GM20000 (cell line): ENCODE measurements at regions not wholly inside any gene's neighbourhood (a gene's known extent, or its start where the extent isn't known, plus 50 kb on each side); places are given as distances from the start of the nearest gene placed in this dataset.
"Not testable (repeated sequence)": the region's sequence is repeated elsewhere in the genome, so short reads cannot be mapped to it uniquely, and the experiment has no call there.

Source experiments
- DNase-seq: peaks from one replicate; pipeline ENCODE4 v3.0.0; 2012; ENCODE audit warnings: low spot score
- CTCF ChIP-seq: IDR thresholded peaks from 2 replicates; pipeline ENCODE4 v1.5.1; 2012; ENCODE audit warnings: mild to moderate bottlenecking, control low read depth; ENCODE audit errors: extremely low read depth, missing control alignments

- no peak for TF ChIP-seq CTCF
- no peak for DNase-seq
These were observed 106.7 kb upstream of the KDM7A start for GRCh38 chr7:140283472-140283871.

GRCh38 chr7:140281960-140282359 is 105.2 kb upstream of the KDM7A start:
- no peak for TF ChIP-seq CTCF
- DNase-seq, result no peak

- DNase-seq, result no peak
- no peak for TF ChIP-seq CTCF
These were observed 104.5 kb upstream of the KDM7A start for GRCh38 chr7:140281255-140281654.

- no peak for DNase-seq
- TF ChIP-seq CTCF, result no peak
These were observed 99.2 kb upstream of the KDM7A start for GRCh38 chr7:140276001-140276400.

GRCh38 chr7:140275069-140275965 is 98.5 kb upstream of the KDM7A start:
- no peak for DNase-seq
- TF ChIP-seq CTCF, result no peak

- TF ChIP-seq CTCF, result no peak
- no peak for DNase-seq
These were observed 96.6 kb upstream of the KDM7A start for GRCh38 chr7:140273417-140273816.

- not testable (repeated sequence) for DNase-seq
These were observed 94.8 kb upstream of the KDM7A start for GRCh38 chr7:140271643-140271968.
